NCI-H82 treated with DMSO at 0.1 percent for 48 hours (cell line): ENCODE measurements at regions not wholly inside any gene's neighbourhood (a gene's known extent, or its start where the extent isn't known, plus 50 kb on each side); places are given as distances from the start of the nearest gene placed in this dataset.

Source experiments
- DNase-seq: peaks from one replicate; lab custom pipeline; 2025; ENCODE audit not compliant: unreplicated experiment; lab: John Stamatoyannopoulos, UW

DNA sequence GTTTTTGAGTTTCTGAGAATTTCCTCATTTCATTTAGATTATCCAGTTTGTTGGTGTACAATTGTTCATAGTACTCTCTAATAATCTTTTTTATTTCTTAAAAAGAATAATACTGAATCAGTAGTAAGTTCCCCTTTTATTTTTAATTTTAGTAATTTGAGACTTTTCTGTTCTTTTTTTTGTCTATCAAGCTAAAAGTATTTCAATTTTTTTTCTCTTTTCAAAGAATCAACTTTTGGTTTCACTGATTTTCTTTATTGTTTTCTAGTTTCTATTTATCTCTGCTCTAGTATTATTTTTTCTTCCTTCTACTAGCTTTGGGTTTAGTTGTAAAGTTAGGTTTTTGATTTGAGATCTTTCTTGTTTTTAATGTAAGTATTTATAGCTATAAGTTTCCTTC lies 60.6 kb upstream of the ARL15 start:
- no peak for DNase-seq

DNA sequence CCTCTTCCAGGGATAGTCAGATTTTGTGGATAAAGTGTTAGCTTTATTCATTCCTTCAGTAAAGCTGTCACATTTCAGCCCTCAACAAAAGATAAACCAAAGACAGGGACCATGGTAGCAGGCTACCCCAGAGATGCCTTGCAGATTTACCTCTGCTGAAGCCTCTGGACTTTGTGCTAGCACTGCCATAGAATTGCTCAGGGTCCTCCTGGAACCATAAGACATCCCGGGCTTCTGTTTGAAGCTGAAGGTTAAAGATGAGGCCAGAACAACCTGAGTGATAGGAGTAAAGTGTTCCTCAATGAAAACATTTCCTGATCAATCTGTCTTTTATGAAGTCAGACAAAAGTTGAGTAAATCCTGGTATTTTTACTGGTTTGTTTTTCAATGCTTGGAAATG lies 57.5 kb upstream of the ARL15 start:
- DNase-seq: no peak

DNA sequence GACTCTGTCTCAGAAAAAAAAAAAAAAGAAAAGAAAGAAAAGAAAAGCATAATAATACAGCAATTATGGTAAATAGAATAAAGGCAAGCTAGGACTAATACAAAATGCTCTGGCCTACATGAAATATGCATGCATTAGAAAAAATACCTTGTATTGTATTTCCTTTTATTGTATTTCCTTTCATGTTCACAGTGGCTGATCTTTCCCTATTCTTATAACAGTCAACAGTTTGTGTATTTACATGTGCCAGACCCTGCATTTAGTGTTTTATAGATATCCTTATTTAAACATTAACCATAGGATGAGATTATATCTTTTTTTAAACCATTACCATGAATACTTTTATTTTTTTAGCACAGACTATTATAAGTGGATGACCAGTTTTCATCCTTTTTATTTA lies 56.3 kb upstream of the ARL15 start:
- no peak for DNase-seq

DNA sequence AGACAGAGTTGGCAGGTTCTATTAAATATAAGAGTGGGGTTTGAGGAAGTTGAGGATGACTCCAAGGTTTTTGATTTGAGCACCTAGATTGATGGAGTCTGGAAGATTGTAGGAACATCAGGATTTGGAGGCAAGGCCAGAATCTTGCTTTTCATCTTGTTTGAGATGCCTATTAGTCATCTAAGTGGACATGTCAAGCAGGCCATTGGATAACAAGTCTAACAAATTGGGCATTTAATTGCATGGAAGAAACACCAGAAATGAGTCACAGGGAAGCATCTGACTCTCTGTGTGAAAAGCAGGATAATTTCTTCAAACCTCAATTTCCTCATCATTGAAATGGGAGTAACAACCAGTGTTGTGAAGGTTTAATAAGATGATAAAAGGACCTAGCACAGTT lies 53.3 kb upstream of the ARL15 start:
- DNase-seq: no peak

DNA sequence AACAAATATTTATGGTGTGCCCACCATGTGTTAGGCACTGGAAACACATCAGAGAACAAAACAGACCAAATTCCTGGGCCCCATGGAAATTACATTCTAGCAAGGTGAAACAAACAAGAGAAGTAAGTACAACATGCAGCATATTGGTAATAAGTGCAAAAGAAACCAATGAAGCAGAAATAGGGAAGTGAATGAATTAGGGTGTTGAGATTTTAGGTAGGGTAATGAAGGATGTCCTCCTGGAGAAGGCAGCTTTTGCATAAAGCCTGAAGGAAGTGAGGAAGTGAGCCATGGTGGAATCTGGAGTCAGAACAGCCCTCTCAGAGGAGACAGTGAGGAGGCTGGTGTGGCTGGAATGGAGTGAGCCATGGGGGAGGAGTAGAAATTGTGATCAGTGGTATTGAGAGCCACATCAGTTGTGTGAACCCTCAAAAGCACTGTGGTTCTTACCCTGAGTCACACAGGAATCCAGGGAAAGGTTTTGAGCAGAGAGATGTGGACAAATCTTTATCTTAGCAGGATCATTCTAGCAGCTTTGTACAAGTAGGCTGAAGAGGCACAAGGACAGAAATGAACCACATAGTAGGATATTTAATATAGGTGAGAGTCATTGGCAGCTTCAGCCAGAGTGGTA lies 52.7 kb upstream of the ARL15 start:
- DNase-seq: no peak

DNA sequence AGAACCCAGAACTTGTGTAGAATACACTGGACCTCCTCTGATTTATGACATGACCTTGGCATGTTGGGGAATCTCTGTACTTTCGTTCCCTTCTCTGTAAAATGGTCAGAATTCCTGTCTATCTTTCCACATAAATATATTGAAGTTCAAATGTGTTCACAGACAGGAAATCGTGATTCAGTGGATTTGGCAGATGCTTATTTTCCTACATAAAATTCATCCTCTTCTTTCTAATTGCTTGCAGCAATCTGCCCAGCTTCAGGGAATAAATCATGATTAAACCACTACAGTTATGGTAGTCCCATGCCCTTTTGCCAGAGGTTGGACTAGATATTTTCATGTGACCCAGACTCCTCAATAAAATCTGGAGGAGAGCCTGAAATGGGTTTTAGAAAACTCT lies 52.1 kb upstream of the ARL15 start:
- DNase-seq: no peak

DNA sequence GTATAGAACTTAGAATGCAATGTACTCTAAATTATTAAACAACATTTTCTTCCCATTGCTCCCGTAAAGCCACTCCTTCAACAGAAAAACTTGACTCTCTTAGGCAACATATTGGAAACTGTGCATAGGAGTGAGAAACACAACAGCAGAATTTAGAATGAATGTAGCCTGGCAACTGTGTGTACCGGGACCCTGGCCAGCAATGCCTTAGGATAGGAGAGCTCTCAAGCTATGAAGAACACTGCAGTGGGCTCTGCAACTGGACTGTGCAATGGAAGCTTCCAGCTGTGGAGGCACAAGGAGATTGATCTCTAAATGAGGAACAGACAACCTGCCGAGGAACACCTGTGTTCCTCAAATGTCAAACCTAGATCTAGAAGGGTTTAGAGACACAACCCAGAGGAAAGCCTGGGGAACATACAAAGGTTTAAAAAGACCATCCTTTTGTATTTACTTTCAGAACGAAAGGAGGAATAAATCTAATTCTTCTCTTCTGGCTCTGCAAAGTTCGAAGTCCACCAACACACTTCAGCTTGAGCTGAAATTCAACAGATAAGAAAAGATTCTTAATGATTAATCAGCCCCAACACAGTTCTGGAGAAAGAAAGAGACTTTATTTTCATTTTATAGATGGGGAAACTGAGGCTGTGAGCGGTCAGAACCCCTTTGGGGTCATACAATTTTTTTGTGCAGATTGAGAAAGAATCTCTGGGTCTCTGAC lies 51.5 kb upstream of the ARL15 start:
- DNase-seq: no peak

DNA sequence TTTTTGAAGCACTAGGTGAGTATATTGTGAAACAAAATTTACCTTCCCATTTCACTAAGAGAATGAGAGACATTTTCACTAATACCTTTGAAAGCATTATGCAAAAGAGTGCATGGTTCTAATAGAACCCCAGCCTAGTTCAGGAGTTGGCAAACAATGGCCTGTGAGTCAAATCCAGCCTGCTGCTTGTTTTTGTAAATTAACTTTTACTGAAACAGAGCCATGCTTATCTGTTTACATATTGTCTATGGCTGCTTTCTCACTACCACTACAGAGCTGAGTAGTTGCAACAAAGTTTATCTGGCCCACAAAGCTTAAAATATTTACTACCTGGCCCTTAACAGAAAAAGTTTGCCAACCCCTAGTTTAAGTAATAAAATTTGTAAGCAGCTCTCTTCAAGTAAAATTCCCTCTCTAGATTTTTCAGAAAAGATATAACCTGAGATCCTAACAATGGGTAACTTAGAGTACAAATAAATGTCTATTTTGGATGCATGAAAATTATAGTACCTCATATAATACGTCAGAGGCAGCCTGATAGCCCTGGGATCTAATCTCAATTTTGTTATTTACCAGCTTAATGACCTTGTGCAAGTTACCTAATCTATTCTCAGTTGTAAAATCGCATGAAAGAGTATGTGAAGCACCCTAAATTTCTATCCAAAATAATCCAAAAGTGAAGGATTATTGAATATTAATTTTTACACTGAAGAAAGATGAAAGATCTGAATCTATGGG lies 50.7 kb upstream of the ARL15 start:
- no peak for DNase-seq
